Loucy (cell line): ENCODE measurements at regions not wholly inside any gene's neighbourhood (a gene's known extent, or its start where the extent isn't known, plus 50 kb on each side); places are given as distances from the start of the nearest gene placed in this dataset.

ENCODE experiments used
- CTCF ChIP-seq: fragments of 200-600 bp; sonication (generic); conservative IDR thresholded peaks from 2 replicates; pipeline ENCODE4 v1.5.1; 2014; ENCODE audit warnings: mild to moderate bottlenecking, antibody characterized with exemption, low read length
- EZH2phosphoT487 ChIP-seq: fragments of 200-600 bp; IDR thresholded peaks from 2 replicates; pipeline ENCODE4 v1.6.1; 2018; ENCODE audit warnings: antibody characterized with exemption, mild to moderate bottlenecking, moderate library complexity, borderline replicate concordance

DNA sequence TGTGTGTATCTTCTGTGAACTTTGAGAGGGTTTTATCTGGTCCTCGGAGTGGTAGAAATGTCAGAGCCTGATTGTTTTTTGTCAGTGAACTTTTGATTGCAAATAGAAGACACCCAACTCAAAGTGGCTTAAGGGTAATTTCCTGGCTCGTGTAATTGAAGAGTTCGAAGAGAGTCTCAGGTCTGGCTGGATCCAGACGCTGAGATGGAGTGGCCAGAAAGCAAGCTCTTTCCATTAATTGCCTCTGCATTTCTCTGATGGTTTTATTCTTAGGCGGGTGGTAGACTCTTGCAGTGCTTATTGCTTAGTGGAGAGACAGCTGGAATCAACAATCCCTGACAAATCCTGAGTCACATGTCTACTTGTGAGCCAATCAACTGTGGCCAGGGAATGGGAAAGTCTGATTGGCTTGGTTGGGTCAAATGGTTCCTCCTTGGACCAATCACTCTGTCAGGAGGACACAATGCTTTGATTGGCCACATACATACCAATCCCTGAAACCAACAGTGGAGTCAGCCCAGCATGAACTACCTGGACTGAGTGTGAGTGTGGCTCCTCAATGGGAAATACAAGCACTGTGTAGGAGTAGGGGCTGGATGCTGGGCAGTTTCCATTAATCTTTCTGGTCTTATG, 330.5 kb downstream of the AACS start:
- TF ChIP-seq CTCF (no peak), EZH2phosphoT487 (no peak)
